ENCODE measurements at regions not wholly inside any gene's neighbourhood (a gene's known extent, or its start where the extent isn't known, plus 50 kb on each side); places are given as distances from the start of the nearest gene placed in this dataset.

GRCh38 chr7:88927-89231 lies 103.5 kb upstream of the FAM20C start:
- no peak for TF ChIP-seq POLR2A (IDR thresholded peaks at IDR 0.05; ENCODE audit: low read depth, low read length)
- FAIRE-seq (no peak), DNase-seq (ENCODE audit: insufficient read length, low spot score) (no peak)

GRCh38 chr7:89232-90019 lies 102.9 kb upstream of the FAM20C start:
- no peak for TF ChIP-seq POLR2A (IDR thresholded peaks at IDR 0.05; ENCODE audit: low read depth, low read length)
- DNase-seq (ENCODE audit: insufficient read length, low spot score) (peak; percentile 98), FAIRE-seq (no peak)

GRCh38 chr7:90111-91063 lies 102.0 kb upstream of the FAM20C start:
- DNase-seq (ENCODE audit: insufficient read length, low spot score) (no peak), FAIRE-seq (no peak)
- no peak for TF ChIP-seq POLR2A (IDR thresholded peaks at IDR 0.05; ENCODE audit: low read depth, low read length)

- TF ChIP-seq POLR2A (IDR thresholded peaks at IDR 0.05; ENCODE audit: low read depth, low read length), result no peak
- DNase-seq (ENCODE audit: insufficient read length, low spot score) (no peak), FAIRE-seq (no peak)
Measured at GRCh38 chr7:91396-92175, 100.8 kb upstream of the FAM20C start.

DNA sequence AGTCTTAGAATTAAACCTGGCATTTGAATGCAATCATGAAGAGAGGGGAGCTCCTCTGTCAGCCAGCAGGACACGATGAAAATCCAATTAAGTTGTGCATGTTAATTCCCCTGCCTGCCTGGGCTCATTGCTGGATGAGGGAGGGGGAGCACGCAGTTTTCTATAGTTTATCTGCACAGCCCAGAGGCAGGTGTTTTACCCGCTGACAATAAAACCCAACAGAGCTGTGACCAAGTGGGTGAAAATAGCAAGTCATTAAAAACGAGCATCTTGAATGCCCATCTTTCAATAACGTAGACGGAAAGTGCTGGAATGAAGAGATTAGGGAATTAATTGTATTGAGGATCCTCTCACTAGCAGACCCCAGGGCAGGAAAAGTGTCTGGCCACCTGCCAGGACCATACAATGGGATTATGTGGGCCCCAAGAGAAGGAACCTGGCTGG lies 100.1 kb upstream of the FAM20C start:
- no peak for TF ChIP-seq POLR2A (IDR thresholded peaks at IDR 0.05; ENCODE audit: low read depth, low read length)
- no peak for DNase-seq (ENCODE audit: insufficient read length, low spot score)
- no peak for FAIRE-seq

- FAIRE-seq, result no peak
- no peak for TF ChIP-seq POLR2A (IDR thresholded peaks at IDR 0.05; ENCODE audit: low read depth, low read length)
- no peak for DNase-seq (ENCODE audit: insufficient read length, low spot score)
Measured at GRCh38 chr7:92888-93672, 99.3 kb upstream of the FAM20C start.

DNA sequence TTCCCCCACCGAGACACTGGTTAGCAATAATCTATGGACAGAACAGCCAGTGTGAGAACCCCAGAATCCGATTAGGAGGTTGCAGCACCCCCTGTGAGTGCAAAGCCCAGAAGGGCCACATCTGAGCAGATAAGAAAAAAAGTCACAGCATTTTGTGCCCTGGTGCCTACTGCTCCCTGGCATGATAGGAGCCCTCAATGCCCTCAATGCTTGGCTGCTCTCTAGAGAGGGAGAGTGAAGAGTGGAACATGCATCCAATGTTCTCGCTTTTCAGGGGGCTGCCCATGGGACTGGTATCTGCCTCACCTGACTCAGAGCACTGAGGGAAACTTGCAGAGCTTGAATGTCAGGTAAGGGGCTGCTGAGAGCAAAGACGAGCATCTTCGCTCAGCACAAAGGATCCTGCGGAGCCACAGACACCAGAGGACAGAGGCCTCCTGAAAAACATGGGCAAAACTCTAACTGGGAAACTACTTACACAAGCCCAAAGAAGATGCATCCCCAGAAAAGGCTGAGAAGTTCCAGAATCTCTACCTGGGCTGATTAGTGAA lies 98.0 kb upstream of the FAM20C start:
- no peak for DNase-seq (ENCODE audit: insufficient read length, low spot score)
- FAIRE-seq, result no peak
- no peak for TF ChIP-seq POLR2A (IDR thresholded peaks at IDR 0.05; ENCODE audit: low read depth, low read length)

- TF ChIP-seq POLR2A (IDR thresholded peaks at IDR 0.05; ENCODE audit: low read depth, low read length), result no peak
- no peak for FAIRE-seq
- DNase-seq (ENCODE audit: insufficient read length, low spot score), result peak; percentile 70
Measured at GRCh38 chr7:95180-95862, 97.0 kb upstream of the FAM20C start.

DNA sequence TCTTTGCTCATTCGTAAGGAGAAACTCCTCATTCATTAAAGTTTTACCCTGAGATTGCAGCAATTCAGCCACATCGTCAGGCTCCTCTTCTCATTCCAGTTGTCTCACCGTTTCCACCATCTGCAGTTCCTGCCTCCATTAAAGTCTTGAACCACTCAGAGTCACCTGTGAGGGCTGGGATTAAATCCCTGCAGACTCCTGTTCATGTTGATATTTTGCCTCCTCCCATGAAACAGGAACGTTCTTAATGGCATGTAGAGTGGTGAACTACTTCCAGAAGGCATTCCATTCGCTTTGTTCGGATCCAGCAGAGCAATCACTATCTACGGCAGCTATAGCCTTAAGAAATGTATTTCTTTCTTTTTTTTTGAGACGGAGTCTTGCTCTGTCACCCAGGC lies 96.5 kb upstream of the FAM20C start:
- FAIRE-seq (no peak), DNase-seq (ENCODE audit: insufficient read length, low spot score) (no peak)
- TF ChIP-seq POLR2A (IDR thresholded peaks at IDR 0.05; ENCODE audit: low read depth, low read length), result no peak

- no peak for TF ChIP-seq POLR2A (IDR thresholded peaks at IDR 0.05; ENCODE audit: low read depth, low read length)
- DNase-seq (ENCODE audit: insufficient read length, low spot score) (no peak), FAIRE-seq (no peak)
Measured at GRCh38 chr7:96861-97260, 95.5 kb upstream of the FAM20C start.

DNA sequence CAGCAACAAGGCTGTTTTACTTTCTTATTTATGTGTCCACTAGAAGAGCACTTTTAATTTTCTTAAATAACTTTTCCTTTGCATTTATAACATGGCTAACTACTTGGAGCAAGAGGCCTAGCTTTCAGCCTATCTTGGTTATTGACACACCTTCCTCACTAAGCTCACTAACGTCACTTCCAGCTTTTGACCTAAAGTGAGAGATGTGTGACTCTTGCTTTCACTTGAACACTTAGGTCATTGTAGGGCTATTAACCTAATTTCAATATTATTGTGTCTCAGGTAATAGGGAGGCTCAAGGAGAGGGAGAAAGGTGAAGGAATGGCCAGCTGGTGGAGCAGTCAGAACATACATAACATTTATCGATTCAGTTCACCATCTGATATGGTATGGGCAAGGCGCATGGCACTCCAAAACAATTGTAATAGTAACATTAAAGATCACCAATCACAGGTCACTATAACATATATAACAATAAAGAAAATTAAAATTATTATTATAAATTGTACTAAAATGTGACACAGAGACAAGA lies 95.0 kb upstream of the FAM20C start:
- no peak for TF ChIP-seq POLR2A (IDR thresholded peaks at IDR 0.05; ENCODE audit: low read depth, low read length)
- DNase-seq (ENCODE audit: insufficient read length, low spot score) (no peak), FAIRE-seq (no peak)

All from H54 (cell line).